ENCODE measurements at regions not wholly inside any gene's neighbourhood (a gene's known extent, or its start where the extent isn't known, plus 50 kb on each side); places are given as distances from the start of the nearest gene placed in this dataset.

DNA sequence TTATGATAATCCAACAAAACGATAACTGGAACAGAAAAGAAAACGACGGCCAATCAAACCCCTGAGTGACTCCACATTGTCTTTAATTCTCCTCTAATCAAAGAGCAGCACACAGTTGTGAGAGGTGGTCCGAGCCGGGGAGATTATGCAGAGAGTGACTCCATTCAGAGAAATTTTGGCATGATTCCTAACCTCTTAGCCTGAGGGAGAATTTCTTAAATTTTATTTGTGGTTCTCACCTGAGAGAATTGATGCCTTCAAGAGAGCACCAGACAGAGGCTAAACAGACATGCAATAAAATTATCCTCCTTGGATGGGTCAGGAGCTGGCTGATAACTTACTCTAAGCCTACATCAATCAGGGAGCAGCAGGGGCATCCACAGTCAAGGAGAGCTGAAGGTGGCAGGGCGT, 310.0 kb upstream of the KLF12 start:
- CTCF ChIA-PET (ENCODE audit: low intra/inter-chr PET ratio) = no interaction called here
- H3K27ac ChIP-seq (ENCODE audit: extremely low read depth, low read depth, low read length) = no peak overlapping the region

More for the DNA sequence above, 310.0 kb upstream of the KLF12 start:
- Histone ChIP-seq H3K9me1 (ENCODE audit: control insufficient read depth, insufficient read depth, low read length) (no peaks in the 10 kb centered on the region), H3K4me3 (no peak overlapping the region), H3K79me2 (ENCODE audit: control insufficient read depth, insufficient read depth, low read length) (no peaks in the 10 kb centered on the region), H3K27me3 (ENCODE audit: control insufficient read depth in 2 of 2, insufficient read depth in 2 of 2, low read length in 2 of 2) (no peaks in the 10 kb centered on the region), H3K36me3 (ENCODE audit: control insufficient read depth, insufficient read depth, low read length) (no peaks in the 10 kb centered on the region), H2AFZ (ENCODE audit: low read depth, low read length) (no peak overlapping the region), H3K4me1 (replicated peaks in 1 of 2; ENCODE audit: control insufficient read depth in 2 of 2, insufficient read depth in 2 of 2, low read length in 2 of 2) (no peaks in the 10 kb centered on the region), H3K4me2 (ENCODE audit: insufficient read depth, low read length) (no peak overlapping the region), H4K20me1 (replicated peaks; ENCODE audit: control insufficient read depth, insufficient read depth, low read length) (no peaks in the 10 kb centered on the region), H3K9me3 (replicated peaks; ENCODE audit: control insufficient read depth, insufficient read depth, low read depth, low read length) (no peaks in the 10 kb centered on the region), H3K9ac (ENCODE audit: insufficient read depth in 1 of 2, low read depth in 2 of 2, low read length in 2 of 2) (no peak overlapping the region)
- TF ChIP-seq TEAD1 (CRISPR knock-in tag; IDR thresholded peaks at IDR 0.05) (no peak), CBX1 (IDR thresholded peaks at IDR 0.05; ENCODE audit: low read depth) (no peak), CBFA2T2 (conservative IDR thresholded peaks at IDR 0.05) (no peak), NFIC (IDR thresholded peaks at IDR 0.05) (no peak), GATAD2A (IDR thresholded peaks at IDR 0.05) (no peak), MCM5 (IDR thresholded peaks at IDR 0.05; ENCODE audit: low read depth) (no peak), GTF2F1 (IDR thresholded peaks at IDR 0.05; ENCODE audit: low read depth, low read length) (no peak), TCF7 (IDR thresholded peaks at IDR 0.05; ENCODE audit: borderline replicate concordance) (no peak), EP400 (IDR thresholded peaks at IDR 0.05) (no peak), RBM15 (IDR thresholded peaks at IDR 0.05; ENCODE audit: insufficient read depth, low read length) (no peak), EP300 (IDR thresholded peaks at IDR 0.05; ENCODE audit: low read length) (no peak), ADNP (tag; IDR thresholded peaks at IDR 0.05) (no peak), NCOA6 (IDR thresholded peaks at IDR 0.05) (no peak)
- TF ChIP-seq, protein P1, sequence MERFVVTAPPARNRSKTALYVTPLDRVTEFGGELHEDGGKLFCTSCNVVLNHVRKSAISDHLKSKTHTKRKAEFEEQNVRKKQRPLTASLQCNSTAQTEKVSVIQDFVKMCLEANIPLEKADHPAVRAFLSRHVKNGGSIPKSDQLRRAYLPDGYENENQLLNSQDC (CRISPR knock-in tag; IDR thresholded peaks at IDR 0.05) = no peak
- TF ChIP-seq, protein P2, sequence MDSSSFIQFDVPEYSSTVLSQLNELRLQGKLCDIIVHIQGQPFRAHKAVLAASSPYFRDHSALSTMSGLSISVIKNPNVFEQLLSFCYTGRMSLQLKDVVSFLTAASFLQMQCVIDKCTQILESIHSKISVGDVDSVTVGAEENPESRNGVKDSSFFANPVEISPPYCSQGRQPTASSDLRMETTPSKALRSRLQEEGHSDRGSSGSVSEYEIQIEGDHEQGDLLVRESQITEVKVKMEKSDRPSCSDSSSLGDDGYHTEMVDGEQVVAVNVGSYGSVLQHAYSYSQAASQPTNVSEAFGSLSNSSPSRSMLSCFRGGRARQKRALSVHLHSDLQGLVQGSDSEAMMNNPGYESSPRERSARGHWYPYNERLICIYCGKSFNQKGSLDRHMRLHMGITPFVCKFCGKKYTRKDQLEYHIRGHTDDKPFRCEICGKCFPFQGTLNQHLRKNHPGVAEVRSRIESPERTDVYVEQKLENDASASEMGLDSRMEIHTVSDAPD (CRISPR knock-in tag; IDR thresholded peaks at IDR 0.05) = no peak
- TF ChIP-seq, protein P3, sequence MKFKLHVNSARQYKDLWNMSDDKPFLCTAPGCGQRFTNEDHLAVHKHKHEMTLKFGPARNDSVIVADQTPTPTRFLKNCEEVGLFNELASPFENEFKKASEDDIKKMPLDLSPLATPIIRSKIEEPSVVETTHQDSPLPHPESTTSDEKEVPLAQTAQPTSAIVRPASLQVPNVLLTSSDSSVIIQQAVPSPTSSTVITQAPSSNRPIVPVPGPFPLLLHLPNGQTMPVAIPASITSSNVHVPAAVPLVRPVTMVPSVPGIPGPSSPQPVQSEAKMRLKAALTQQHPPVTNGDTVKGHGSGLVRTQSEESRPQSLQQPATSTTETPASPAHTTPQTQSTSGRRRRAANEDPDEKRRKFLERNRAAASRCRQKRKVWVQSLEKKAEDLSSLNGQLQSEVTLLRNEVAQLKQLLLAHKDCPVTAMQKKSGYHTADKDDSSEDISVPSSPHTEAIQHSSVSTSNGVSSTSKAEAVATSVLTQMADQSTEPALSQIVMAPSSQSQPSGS (CRISPR knock-in tag; IDR thresholded peaks at IDR 0.05) = no peak
- in situ Hi-C loops (cut with MboI) = no loop called here
- intact Hi-C loops (cut with micrococcal nuclease) = no loop called here
- POLR2A ChIA-PET = no interaction called here
- 0% methylated on average over 5 of the region's 6 CpGs for WGBS (ENCODE audit: insufficient coverage, low coverage, missing lambda C conversion rate)
- BruUV-seq (replicated peaks) = no TSS peak
- FAIRE-seq (no peak), ATAC-seq (no peak), DNase-seq (ENCODE audit: extremely low read depth in 1 of 4, low spot score in 3 of 4) (no peak)

All from K562 (cell line).